Nephron (organoid): ENCODE measurements at regions not wholly inside any gene's neighbourhood (a gene's known extent, or its start where the extent isn't known, plus 50 kb on each side); places are given as distances from the start of the nearest gene placed in this dataset.
"Not testable (repeated sequence)": the region's sequence is repeated elsewhere in the genome, so short reads cannot be mapped to it uniquely, and the experiment has no call there.

ENCODE experiments used
- H3K27ac Mint-ChIP-seq, 3 experiments: 2 replicates each; pipeline ENCODE4 v1.8.0; 2020; ENCODE audit warnings: mixed read lengths in 3 of 3, mild to moderate bottlenecking in 2 of 3, moderate library complexity in 1 of 3
- H3K27me3 Mint-ChIP-seq: 2 replicates; pipeline ENCODE4 v1.8.0; 2021; ENCODE audit warnings: low read depth, mild to moderate bottlenecking, moderate library complexity, mixed read lengths
- H3K36me3 Mint-ChIP-seq: 2 replicates; pipeline ENCODE4 v1.8.0; 2020; ENCODE audit warnings: low read depth, mixed read lengths
- H3K4me1 Mint-ChIP-seq: 2 replicates; pipeline ENCODE4 v1.8.0; 2020; ENCODE audit warnings: mixed read lengths
- H3K4me3 Mint-ChIP-seq, 3 experiments: 2 replicates each; pipeline ENCODE4 v1.8.0; 2020; ENCODE audit warnings: mild to moderate bottlenecking in 3 of 3, mixed read lengths in 3 of 3, moderate library complexity in 2 of 3
- H3K9me3 Mint-ChIP-seq: 2 replicates; pipeline ENCODE4 v1.8.0; 2020; ENCODE audit warnings: mixed read lengths
- TF ChIP-seq, protein P1 (sequence below), 3 experiments: fragments of 200-600 bp; sonication (generic); IDR thresholded peaks; one replicate each; pipeline ENCODE4 v1.5.0; 2021; ENCODE audit warnings: antibody characterized with exemption in 3 of 3; ENCODE audit not compliant: unreplicated experiment in 3 of 3

DNA sequence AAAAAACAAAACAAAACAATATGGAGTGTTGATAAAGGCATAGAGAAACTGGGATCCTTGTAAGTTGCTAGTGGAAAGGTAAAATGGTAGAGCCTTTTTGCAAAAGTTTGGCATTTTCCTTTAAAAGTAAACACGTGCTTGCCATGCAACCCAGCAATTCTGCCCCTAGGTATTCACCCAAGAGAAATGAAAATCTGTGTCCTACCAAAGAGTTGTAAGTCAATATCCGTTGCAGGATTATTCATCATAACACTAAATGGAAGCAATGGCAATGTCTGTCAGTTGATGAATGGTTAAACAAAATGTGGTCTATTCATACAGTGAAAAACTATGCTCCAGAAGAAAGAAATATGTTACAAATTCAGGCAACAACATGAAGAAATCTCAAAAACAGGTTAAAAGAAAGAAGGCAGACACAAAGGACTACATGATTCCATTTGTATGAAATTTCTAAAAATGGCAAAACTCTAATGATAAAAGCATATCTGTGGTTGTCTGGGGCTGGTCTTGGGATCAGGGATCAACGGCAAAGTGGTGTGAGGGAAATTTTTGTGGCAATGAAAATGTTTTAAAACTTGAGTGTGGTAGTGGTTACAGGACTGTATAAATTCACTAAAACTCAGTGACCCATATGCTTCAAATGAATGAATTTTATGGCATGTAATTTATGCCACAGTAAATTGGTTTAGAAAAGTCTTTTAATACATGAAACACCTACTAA, 229.6 kb downstream of the OPA1 start:
- peaks cover 11% of the 10 kb centered on the region for H3K27me3 Mint-ChIP-seq
- H3K4me3 Mint-ChIP-seq: no peak overlapping the region
- H3K4me1 Mint-ChIP-seq: peaks cover 36% of the 10 kb centered on the region
- no peak overlapping the region for H3K27ac Mint-ChIP-seq
- TF ChIP-seq, protein P1, sequence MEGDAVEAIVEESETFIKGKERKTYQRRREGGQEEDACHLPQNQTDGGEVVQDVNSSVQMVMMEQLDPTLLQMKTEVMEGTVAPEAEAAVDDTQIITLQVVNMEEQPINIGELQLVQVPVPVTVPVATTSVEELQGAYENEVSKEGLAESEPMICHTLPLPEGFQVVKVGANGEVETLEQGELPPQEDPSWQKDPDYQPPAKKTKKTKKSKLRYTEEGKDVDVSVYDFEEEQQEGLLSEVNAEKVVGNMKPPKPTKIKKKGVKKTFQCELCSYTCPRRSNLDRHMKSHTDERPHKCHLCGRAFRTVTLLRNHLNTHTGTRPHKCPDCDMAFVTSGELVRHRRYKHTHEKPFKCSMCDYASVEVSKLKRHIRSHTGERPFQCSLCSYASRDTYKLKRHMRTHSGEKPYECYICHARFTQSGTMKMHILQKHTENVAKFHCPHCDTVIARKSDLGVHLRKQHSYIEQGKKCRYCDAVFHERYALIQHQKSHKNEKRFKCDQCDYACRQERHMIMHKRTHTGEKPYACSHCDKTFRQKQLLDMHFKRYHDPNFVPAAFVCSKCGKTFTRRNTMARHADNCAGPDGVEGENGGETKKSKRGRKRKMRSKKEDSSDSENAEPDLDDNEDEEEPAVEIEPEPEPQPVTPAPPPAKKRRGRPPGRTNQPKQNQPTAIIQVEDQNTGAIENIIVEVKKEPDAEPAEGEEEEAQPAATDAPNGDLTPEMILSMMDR (IDR thresholded peaks at IDR 0.05; ENCODE audit: unreplicated experiment in 3 of 3): no peak
- H3K9me3 Mint-ChIP-seq: peaks cover 4% of the 10 kb centered on the region
- H3K36me3 Mint-ChIP-seq: no peaks in the 10 kb centered on the region

DNA sequence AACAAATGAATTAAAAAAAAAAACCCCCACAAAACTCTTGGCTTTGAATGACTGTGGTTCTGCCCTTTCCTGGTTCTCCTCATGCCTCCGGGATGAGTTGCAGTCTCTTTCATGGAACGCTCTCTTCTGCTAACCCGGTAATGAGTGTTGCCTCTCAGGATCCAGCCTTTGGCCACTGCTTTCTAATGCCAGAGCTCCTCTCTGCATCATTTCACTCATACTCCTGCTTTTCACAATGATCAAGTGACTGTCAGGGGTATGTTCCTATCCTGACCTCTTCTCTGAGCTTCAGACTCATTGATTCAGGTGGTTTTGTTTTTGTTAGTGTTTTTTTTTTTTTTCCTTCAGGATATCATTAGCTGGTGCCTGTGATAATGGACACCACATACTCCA, 230.2 kb downstream of the OPA1 start:
- peaks cover 40% of the 10 kb centered on the region for H3K4me1 Mint-ChIP-seq
- peaks cover 13% of the 10 kb centered on the region for H3K27me3 Mint-ChIP-seq
- H3K27ac Mint-ChIP-seq, H3K4me3 Mint-ChIP-seq, H3K36me3 Mint-ChIP-seq, H3K9me3 Mint-ChIP-seq: not testable (repeated sequence)

DNA sequence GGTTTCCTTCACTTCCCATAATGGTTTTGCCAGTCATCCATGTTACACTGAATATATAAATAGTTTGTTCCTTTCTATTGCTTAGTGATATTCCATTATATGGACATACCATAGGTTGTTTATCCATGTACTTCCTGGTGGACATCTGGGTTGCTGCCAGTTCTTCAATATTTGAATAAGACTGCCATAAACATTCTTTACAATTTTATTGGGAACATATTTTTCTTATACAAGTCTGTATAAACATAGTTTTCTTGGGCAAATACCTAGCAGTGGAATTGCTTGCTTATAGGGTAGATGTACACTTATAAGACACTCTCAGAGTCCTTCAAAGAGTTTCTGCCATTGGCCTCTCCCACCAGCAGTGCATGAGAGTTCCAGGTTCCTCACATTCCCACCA, 231.4 kb downstream of the OPA1 start:
- H3K27me3 Mint-ChIP-seq: peaks cover 17% of the 10 kb centered on the region
- H3K36me3 Mint-ChIP-seq: no peaks in the 10 kb centered on the region
- H3K4me3 Mint-ChIP-seq: no peak overlapping the region
- peaks cover 4% of the 10 kb centered on the region for H3K9me3 Mint-ChIP-seq
- H3K27ac Mint-ChIP-seq: no peak overlapping the region
- peaks cover 46% of the 10 kb centered on the region for H3K4me1 Mint-ChIP-seq
- TF ChIP-seq, protein P1 (IDR thresholded peaks at IDR 0.05; ENCODE audit: unreplicated experiment in 3 of 3): no peak

DNA sequence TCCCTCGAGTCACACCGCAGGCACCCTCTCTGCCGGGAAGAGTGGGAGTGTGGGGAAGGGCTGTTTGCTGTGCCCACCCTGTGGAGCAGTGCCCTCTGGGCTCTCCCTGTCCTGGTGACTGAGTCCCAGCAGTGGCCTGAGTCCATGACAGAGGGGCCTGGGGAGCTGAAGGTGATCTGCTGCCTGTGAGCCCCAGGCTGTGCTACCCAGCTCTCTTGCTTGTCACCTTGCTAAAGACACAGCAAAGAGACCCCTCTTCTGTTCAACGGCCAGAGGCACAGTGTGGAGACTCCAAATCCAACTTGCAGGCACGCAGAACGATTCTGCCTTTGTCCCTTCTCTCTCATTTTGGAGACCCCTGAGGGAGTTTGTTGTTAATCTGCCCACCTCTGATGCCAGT, 232.6 kb downstream of the OPA1 start:
- peaks cover 47% of the 10 kb centered on the region for H3K4me1 Mint-ChIP-seq
- peaks cover 17% of the 10 kb centered on the region for H3K27me3 Mint-ChIP-seq
- TF ChIP-seq, protein P1 (IDR thresholded peaks at IDR 0.05; ENCODE audit: unreplicated experiment in 3 of 3): no peak
- no peaks in the 10 kb centered on the region for H3K36me3 Mint-ChIP-seq
- H3K9me3 Mint-ChIP-seq: peaks cover 4% of the 10 kb centered on the region
- H3K4me3 Mint-ChIP-seq: no peak overlapping the region
- H3K27ac Mint-ChIP-seq: peak overlapping the region; percentile 65 to 88 (median 78)

DNA sequence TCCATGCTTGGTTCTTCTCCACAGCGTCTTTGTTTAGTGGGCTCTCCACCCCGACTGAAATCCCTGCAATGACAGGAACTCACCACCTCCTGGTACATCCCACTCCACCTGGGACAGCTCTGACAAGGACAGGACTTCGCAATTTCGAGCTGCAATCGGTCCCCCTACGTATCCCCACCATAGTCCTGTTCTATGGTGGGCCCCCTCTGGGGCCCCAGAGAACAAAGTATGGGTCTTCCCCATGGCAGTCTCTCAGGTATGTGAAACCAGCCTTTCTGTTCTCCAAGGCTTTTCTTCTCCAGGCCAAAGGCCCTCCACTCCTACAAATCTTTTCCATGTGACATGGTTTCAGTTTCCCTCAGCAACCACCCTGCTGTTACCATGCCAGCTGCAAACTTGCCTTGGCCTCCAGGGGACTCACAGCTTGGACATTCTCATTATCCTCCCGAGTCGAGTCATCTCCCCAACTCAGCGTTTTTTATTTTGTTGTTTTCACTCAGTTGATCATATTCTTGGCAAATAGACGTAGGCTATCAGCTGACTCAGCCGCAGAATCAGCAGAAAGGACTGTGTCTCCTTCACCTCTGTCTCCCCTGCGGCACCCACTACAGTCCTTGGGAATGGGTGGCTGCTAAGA, 233.3 kb downstream of the OPA1 start:
- no peaks in the 10 kb centered on the region for H3K36me3 Mint-ChIP-seq
- peaks cover 4% of the 10 kb centered on the region for H3K9me3 Mint-ChIP-seq
- H3K27ac Mint-ChIP-seq: peak overlapping the region; percentile 65 to 88 (median 78)
- peaks cover 20% of the 10 kb centered on the region for H3K27me3 Mint-ChIP-seq
- H3K4me1 Mint-ChIP-seq: peaks cover 42% of the 10 kb centered on the region
- TF ChIP-seq, protein P1 (IDR thresholded peaks at IDR 0.05; ENCODE audit: unreplicated experiment in 3 of 3): no peak
- H3K4me3 Mint-ChIP-seq: no peak overlapping the region

DNA sequence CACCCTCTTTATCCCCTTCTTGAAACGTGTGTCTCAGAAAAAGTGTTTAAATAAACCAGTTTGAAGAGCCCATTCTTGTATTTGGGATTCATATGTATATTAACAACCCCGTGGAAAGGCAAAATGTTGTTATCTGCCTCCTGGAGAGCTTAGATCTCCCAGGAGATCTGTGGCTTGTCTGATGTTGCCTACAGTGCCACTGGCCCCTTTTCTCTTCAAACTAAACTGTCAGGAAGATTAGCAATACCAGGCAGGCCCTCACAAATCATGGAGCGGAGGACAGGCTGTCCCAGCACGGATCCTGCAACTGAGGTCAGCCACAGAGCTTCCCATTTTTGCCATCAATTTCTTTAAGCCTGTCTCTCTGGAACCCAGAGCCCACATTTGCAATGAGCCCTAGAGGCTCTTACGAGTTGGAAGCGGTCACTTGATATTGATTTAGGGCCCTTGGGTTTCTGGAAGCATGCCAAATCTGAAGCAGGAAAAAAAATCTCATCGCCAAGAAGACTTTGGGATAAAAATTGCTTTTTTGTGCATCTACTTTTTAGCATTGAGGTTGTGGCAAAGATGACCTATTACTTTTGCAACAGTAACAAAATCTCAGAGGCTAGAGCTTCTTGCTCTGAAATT, 234.1 kb downstream of the OPA1 start:
- TF ChIP-seq, protein P1 (IDR thresholded peaks at IDR 0.05; ENCODE audit: unreplicated experiment in 3 of 3): no peak
- peaks cover 46% of the 10 kb centered on the region for H3K4me1 Mint-ChIP-seq
- peaks cover 28% of the 10 kb centered on the region for H3K27me3 Mint-ChIP-seq
- peak overlapping the region; percentile 65 to 88 (median 78) for H3K27ac Mint-ChIP-seq
- no peak overlapping the region for H3K4me3 Mint-ChIP-seq
- H3K36me3 Mint-ChIP-seq: no peaks in the 10 kb centered on the region
- H3K9me3 Mint-ChIP-seq: peaks cover 4% of the 10 kb centered on the region
